GM21526 (cell line): ENCODE measurements at regions not wholly inside any gene's neighbourhood (a gene's known extent, or its start where the extent isn't known, plus 50 kb on each side); places are given as distances from the start of the nearest gene placed in this dataset.

Experiments used
- ATAC-seq: cut with Tn5 transposase; IDR thresholded peaks from one replicate; pipeline ENCODE4 v1.9.1; 2021; ENCODE audit warnings: moderate library complexity; ENCODE audit not compliant: unreplicated experiment, low FRiP score

- ATAC-seq, result no peak
Measured at GRCh38 chr1:163864207-163864606, 542.5 kb downstream of the NUF2 start.

DNA sequence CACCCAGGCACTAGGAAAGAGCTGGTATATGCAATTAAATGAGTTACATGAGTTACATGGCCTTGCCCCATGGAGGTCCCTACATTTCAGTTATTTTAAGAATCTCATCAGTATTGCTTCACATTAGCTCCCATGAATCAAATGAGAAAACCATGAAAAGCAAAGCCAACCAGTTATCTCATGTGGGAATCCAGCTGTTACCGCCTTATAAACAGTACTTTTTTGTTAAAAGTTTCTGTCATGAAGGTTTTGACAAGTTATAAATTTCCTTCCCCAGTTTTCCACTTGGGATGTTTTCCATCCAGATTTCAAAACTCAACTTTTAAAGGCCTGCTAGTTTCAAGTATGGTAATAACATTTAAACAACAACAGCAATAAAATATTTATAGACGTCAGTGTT, 544.8 kb downstream of the NUF2 start:
- ATAC-seq, result no peak

DNA sequence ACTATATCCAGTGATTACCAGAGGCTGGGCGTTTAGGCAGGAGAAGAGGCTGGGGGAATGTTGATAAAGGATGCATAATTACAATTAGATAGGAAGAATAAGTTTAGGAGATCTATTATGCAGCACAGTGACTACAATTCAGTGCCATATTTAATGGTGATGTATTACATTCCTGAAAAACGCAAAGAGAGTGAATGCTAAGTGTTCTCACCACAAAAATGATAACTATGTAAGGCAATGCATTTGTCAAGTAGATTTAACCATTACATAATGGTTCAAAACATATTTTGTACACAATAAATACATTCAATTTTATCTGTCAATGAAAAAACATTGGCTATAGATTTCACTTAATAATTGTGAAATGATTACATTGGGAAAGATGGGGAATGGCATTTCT, 548.9 kb downstream of the NUF2 start:
- no peak for ATAC-seq

- ATAC-seq, result no peak
Measured at GRCh38 chr1:163872067-163872466, 550.3 kb downstream of the NUF2 start.

GRCh38 chr1:163874070-163874469, 552.3 kb downstream of the NUF2 start:
- no peak for ATAC-seq

DNA sequence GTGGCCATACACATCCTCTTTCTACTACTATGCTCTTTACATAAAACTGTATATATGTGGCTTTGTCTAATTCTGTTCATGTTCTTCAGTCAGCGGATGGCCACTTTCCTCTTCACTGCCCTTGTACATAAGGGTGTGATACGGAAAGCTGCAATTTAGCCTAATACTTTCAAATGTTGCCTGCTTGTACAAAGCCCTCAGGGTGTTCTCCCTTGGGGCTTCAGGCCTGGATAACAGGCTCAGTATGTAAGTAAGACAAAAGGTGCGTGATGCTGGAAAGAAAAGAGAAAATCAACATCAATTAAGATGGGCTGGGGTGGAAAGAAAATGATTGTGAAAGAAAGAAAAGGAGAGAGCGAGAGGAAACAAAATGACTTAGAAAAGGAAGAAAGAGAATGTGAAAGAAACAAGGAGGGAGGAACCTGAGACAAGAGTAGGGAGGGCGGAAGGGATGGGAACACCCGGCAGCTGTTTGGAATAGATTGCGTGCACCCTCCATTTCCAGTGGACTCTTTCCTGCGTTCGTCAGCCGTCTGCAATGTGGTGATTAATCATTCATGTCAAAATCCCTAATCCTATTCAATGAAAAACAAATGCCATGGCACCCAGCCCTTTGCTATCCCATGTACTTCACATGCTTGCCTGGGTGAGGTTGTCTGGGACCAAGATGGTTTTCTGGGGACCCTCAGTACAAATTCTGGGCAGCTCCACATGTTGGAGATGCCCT, 553.6 kb downstream of the NUF2 start:
- no peak for ATAC-seq

GRCh38 chr1:163875927-163876320, 554.2 kb downstream of the NUF2 start:
- no peak for ATAC-seq

- ATAC-seq, result no peak
Measured at GRCh38 chr1:163876546-163876945, 554.8 kb downstream of the NUF2 start.

- ATAC-seq, result no peak
Measured at GRCh38 chr1:163877016-163877415, 555.3 kb downstream of the NUF2 start.

DNA sequence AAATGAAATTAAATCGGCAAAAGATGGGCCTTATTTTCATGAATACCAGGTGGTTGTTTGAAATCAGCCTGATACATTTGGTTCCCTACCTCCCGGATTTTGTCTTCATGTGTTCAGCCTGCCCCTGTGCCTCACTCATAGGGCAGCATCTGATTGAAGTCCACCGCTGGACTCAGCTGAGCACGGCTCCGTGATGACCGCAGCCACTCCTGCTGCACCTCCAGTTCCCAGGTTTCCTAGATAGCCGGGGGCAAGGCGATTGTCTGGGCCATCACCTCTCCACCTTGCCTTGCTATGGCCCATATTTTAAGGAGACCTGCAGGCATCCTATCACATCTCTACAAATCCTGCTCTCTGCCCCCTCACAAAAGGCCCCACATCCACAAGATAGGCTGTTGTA, 563.8 kb downstream of the NUF2 start:
- ATAC-seq, result no peak

- ATAC-seq, result no peak
Measured at GRCh38 chr1:163896001-163896400, 574.2 kb downstream of the NUF2 start.

GRCh38 chr1:163897412-163898155, 575.8 kb downstream of the NUF2 start:
- ATAC-seq, result no peak

DNA sequence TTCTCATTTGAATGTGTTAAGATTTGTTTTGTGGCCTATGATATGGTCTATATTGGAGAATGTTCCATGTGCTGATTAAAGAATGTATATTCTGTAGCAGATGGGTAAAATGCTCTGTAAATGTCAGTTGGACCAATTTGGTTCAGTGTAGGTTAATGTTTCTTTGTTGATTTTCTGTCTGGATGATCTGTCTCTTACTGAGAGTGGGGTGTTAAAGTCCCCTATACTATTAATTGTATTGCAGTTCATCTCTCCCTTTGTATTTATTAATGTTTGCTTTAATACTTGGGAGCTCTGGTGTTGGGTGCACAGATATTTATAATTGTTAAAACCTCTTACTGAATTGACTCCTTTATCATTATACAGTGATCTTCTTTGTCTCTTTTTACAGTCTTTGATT, 584.5 kb downstream of the NUF2 start:
- no peak for ATAC-seq

DNA sequence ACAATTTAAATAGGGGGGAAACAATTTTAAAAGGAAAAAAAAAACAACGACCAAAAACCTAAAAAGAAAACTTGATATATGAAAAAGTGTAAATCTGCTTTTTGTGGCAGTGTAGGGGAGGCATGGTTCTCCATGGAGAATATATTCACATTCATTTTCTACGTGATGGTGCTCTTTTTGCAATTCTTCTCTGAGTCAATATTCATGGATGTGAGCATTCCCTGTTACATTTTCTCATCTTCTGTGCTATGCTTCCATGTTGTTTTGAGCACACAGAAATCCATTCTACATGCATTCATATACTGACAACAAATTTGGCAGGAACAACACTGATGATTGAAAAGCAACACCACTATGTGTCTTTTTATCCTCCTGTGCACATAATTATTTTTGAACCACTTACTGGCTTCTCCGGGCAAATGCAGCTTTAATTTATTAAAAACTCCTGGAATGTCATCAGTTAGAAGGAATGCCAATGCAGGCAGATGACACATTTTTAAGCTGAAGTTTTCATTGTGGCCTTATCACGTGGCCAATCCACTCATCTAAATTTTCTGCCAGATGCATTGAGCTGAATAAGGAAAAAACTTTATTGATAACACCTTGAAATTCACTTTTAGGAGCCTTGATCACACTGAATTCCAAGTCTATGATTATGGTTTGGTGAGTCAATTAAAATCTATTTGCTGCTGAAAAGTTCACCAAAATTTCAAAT, 590.6 kb downstream of the NUF2 start:
- ATAC-seq, result no peak

DNA sequence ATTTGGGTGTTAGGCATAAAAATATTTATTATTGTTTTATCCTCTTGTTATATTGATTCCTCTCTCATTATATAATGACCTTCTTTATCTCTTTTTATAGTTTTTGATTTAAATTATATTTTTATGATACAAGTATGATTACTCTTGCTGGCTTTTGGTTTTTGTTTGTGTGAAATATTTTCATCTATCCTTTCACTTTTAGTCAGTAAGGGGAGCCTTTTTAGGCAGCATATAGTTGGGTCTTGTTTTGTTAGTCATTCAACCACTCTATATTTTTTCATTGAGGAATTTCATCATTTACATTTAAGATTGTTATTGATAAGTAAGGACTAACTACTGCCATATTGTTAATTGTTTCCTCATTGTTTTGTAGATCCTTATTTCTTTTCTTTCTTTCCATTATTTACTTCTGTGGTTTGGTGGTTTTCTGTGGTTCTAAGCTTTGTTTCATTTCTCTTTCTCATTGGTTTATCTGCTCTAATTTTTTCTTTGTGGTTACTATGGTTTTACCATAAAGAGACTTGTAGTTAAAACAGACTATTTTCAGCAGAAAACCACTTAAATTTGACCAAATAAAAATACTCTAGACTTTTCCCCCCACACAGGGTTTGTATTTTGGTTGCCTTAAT, 593.1 kb downstream of the NUF2 start:
- peak; percentile 59 for ATAC-seq

DNA sequence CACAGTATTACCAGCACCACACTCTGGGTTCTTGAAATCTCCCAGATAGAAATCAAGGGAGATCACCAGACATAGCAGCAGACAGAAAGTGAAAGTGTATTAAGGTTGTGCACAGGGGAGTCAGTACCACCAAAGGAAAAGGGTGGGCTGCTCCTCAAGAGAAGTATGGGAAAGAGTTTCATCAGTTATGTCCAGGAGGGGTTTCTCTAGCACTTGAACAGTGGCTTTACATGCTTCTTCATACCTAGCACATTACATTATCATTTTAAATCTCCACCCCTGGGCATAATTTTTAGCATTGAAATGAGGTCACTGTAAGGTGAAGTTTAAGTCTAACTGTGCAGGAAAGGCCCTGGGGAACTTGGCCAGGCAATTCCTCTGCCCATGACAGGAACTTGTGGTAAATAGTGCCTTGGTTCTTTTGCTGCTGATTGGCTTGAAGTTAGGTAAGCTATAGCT, 601.0 kb downstream of the NUF2 start:
- peak; percentile 55 for ATAC-seq

- ATAC-seq, result no peak
Measured at GRCh38 chr1:163924041-163924440, 602.3 kb downstream of the NUF2 start.

DNA sequence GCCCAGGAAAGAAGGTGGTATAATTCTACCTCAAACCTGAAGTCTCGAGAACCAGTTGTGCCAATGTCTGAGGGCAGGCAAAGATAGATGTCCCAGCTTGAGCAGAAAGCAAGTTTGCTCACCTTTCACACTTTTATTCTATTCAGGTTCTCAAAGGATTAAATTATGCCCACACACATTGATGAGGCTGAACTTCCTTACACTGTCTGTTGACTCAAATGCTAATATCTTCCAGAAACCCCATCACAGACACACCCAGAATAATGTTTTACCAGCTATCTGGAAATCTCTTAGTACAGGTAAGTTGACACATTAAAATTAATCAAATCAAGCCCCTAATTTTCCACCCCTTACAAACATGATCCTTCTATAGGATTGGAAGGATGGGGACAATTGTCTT, 605.7 kb downstream of the NUF2 start:
- no peak for ATAC-seq

DNA sequence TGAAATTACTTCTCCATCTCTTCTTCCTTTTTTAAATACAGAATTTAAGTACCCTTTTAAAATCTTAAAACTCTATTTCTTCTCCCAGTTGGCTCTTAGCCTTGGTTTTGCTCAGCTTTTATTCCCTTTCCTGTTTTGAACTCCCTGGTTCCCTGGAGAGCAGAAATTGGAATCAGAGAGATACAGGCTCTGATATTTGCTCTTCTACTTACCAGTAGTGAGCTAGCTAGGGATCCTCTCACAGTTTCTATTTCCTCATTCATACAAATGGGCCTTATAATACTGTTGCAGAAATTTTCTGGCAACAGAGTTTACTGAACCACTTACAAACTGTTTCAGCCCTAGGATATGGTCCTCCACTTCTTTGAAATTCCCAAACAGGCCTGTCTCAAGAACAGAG, 606.3 kb downstream of the NUF2 start:
- no peak for ATAC-seq

- no peak for ATAC-seq
Measured at GRCh38 chr1:163928651-163929050, 606.9 kb downstream of the NUF2 start.

DNA sequence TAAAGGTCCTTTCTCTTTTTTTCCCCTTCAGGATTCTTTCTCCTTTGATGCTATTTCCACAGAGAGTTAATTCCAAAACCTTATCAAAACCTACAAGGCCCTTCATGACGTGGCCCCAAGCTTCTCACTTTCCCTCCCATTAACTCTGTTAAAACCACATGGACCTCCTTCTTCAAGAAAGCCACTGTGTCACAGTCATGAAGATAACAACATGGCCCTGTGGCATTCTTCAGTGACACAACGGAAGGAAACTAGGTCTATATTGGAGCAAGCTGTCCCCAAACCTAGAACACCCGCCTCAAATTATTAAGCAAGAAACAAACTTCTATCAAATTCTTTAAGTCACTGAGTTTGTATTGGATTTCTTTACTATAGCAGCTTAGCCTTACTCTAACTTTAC, 611.1 kb downstream of the NUF2 start:
- ATAC-seq, result no peak
